IMR-90 (cell line): ENCODE measurements at regions not wholly inside any gene's neighbourhood (a gene's known extent, or its start where the extent isn't known, plus 50 kb on each side); places are given as distances from the start of the nearest gene placed in this dataset.

ENCODE experiments used
- ATAC-seq: fragments of 200-7000 bp; cut with Tn5 transposase; 2 replicates; pipeline ENCODE4 v1.9.1; 2020; ENCODE audit warnings: low read depth, mild to moderate bottlenecking, moderate library complexity
- BruUV-seq: library from RNA; stranded (reverse); fragments of 400-500 nt; replicated peaks from 2 replicates; lab custom pipeline; 2021; lab: Mats Ljungman, UMichigan
- CTCF ChIA-PET: fragments of 300-600 bp; formaldehyde crosslinking; extraction: SDS; loops from one replicate; lab custom pipeline; 2021; ENCODE audit warnings: antibody characterized with exemption; lab: Yijun Ruan, JAX
- POLR2A ChIA-PET: fragments of 300-600 bp; sonication (Branson Sonifier 250); formaldehyde crosslinking; loops from one replicate; lab custom pipeline; 2022; ENCODE audit warnings: antibody characterized with exemption; ENCODE audit not compliant: unreplicated experiment; lab: Charles Lee
- DNase-seq: peaks from one replicate; pipeline ENCODE4 v3.0.0; 2013
- H2AFZ ChIP-seq: replicated peaks from 2 replicates; pipeline ENCODE3; 2013; ENCODE audit warnings: low read length, mild to moderate bottlenecking; ENCODE audit not compliant: poor library complexity
- H2AK5ac ChIP-seq: 2 replicates; pipeline ENCODE4 v1.6.1; 2013; ENCODE audit warnings: low read depth, low read length, inconsistent platforms
- H2AK9ac ChIP-seq: replicated peaks from 2 replicates; pipeline ENCODE3; 2013; ENCODE audit warnings: mild to moderate bottlenecking, low read depth, low read length, moderate library complexity; ENCODE audit not compliant: poor library complexity
- H2BK120ac ChIP-seq: 2 replicates; pipeline ENCODE4 v1.6.1; 2013; ENCODE audit warnings: low read depth, low read length, inconsistent platforms
- H2BK15ac ChIP-seq: 3 replicates; pipeline ENCODE4 v1.6.1; 2013; ENCODE audit warnings: low read depth, low read length, inconsistent platforms
- H2BK20ac ChIP-seq: 2 replicates; pipeline ENCODE4 v1.6.1; 2013; ENCODE audit warnings: low read depth, mild to moderate bottlenecking, inconsistent platforms, low read length, moderate library complexity
- H2BK5ac ChIP-seq: 2 replicates; pipeline ENCODE4 v1.6.1; 2013; ENCODE audit warnings: mild to moderate bottlenecking, low read depth, low read length, inconsistent platforms; ENCODE audit not compliant: poor library complexity, severe bottlenecking
- H3K14ac ChIP-seq: replicated peaks from 2 replicates; pipeline ENCODE4 v1.6.1; 2013; ENCODE audit warnings: low read depth, low read length, inconsistent platforms
- H3K18ac ChIP-seq: 2 replicates; pipeline ENCODE4 v1.6.1; 2013; ENCODE audit warnings: low read depth, low read length, control low read depth
- H3K23ac ChIP-seq: 2 replicates; pipeline ENCODE4 v1.6.1; 2013; ENCODE audit warnings: low read depth, low read length, inconsistent platforms
- H3K27ac ChIP-seq: 2 replicates; pipeline ENCODE4 v1.5.1; 2013; ENCODE audit warnings: mild to moderate bottlenecking, control low read depth, low read length; ENCODE audit not compliant: insufficient read depth
- H3K27me3 ChIP-seq: 2 replicates; pipeline ENCODE4 v1.6.1; 2013; ENCODE audit warnings: low read length; ENCODE audit not compliant: control insufficient read depth, insufficient read depth
- H3K36me3 ChIP-seq: 2 replicates; pipeline ENCODE4 v1.6.1; 2013; ENCODE audit warnings: low read length, mixed read lengths; ENCODE audit not compliant: control insufficient read depth, insufficient read depth
- H3K4ac ChIP-seq: 2 replicates; pipeline ENCODE4 v1.6.1; 2013; ENCODE audit warnings: low read depth, low read length, inconsistent platforms
- H3K4me1 ChIP-seq: 2 replicates; pipeline ENCODE4 v1.6.1; 2013; ENCODE audit warnings: low read length, mixed read lengths; ENCODE audit not compliant: control insufficient read depth, insufficient read depth
- H3K4me2 ChIP-seq: 2 replicates; pipeline ENCODE4 v1.6.1; 2013; ENCODE audit warnings: low read depth, mild to moderate bottlenecking, control low read depth, low read length, moderate library complexity
- H3K4me3 ChIP-seq: 2 replicates; pipeline ENCODE4 v1.5.1; 2013; ENCODE audit warnings: low read depth, mild to moderate bottlenecking, control low read depth, low read length, moderate library complexity; ENCODE audit not compliant: insufficient read depth
- H3K56ac ChIP-seq: 2 replicates; pipeline ENCODE4 v1.6.1; 2013; ENCODE audit warnings: low read length, inconsistent platforms; ENCODE audit not compliant: insufficient read depth; ENCODE audit errors: extremely low read depth
- H3K79me1 ChIP-seq, 2 experiments: 2 replicates each; pipeline ENCODE4 v1.6.1; 2013; ENCODE audit warnings: low read length in 2 of 2, inconsistent platforms in 1 of 2, low read depth in 1 of 2
- H3K9ac ChIP-seq: 2 replicates; pipeline ENCODE4 v1.6.1; 2013; ENCODE audit warnings: low read depth, low read length, control low read depth
- H3K9me1 ChIP-seq: 2 replicates; pipeline ENCODE4 v1.6.1; 2013; ENCODE audit warnings: low read length, inconsistent platforms; ENCODE audit not compliant: insufficient read depth
- H3K9me3 ChIP-seq: 2 replicates; pipeline ENCODE4 v1.6.1; 2013; ENCODE audit warnings: low read length; ENCODE audit not compliant: control insufficient read depth, insufficient read depth
- H4K20me1 ChIP-seq: 2 replicates; pipeline ENCODE4 v1.6.1; 2013; ENCODE audit warnings: low read length, inconsistent platforms; ENCODE audit not compliant: insufficient read depth
- H4K5ac ChIP-seq: 2 replicates; pipeline ENCODE4 v1.6.1; 2013; ENCODE audit warnings: mild to moderate bottlenecking, low read depth, low read length, control low read depth
- H4K8ac ChIP-seq, 2 experiments: 2 replicates each; pipeline ENCODE4 v1.6.1; 2013; ENCODE audit warnings: low read depth in 2 of 2, low read length in 2 of 2, control low read depth in 1 of 2, inconsistent platforms in 1 of 2
- H4K91ac ChIP-seq: 2 replicates; pipeline ENCODE4 v1.6.1; 2013; ENCODE audit warnings: low read depth, low read length, inconsistent platforms; ENCODE audit not compliant: insufficient read depth
- BHLHE40 ChIP-seq: fragments of 150-350 bp; IDR thresholded peaks from 2 replicates; pipeline ENCODE4 v1.6.1; 2016; ENCODE audit warnings: mild to moderate bottlenecking, low read depth, low read length
- CEBPB ChIP-seq: IDR thresholded peaks from 2 replicates; pipeline ENCODE4 v1.6.1; 2012; ENCODE audit warnings: low read depth, low read length, improper control_type of control experiment
- CHD1 ChIP-seq: IDR thresholded peaks from 2 replicates; pipeline ENCODE4 v1.6.1; 2012; ENCODE audit warnings: low read depth, low read length, improper control_type of control experiment
- CTCF ChIP-seq: conservative IDR thresholded peaks from 2 replicates; pipeline ENCODE4 v1.5.1; 2012; ENCODE audit warnings: mild to moderate bottlenecking, low read depth, low read length, improper control_type of control experiment
- FOS ChIP-seq: fragments of 150-350 bp; IDR thresholded peaks from 2 replicates; pipeline ENCODE4 v1.6.1; 2016; ENCODE audit warnings: low read depth, low read length
- MAFK ChIP-seq: IDR thresholded peaks from 2 replicates; pipeline ENCODE4 v1.6.1; 2012; ENCODE audit warnings: low read depth, low read length, improper control_type of control experiment
- MAZ ChIP-seq: IDR thresholded peaks from 2 replicates; pipeline ENCODE4 v1.6.1; 2012; ENCODE audit warnings: low read depth, mild to moderate bottlenecking, low read length, improper control_type of control experiment, moderate library complexity, borderline replicate concordance
- MXI1 ChIP-seq: IDR thresholded peaks from 2 replicates; pipeline ENCODE4 v1.6.1; 2012; ENCODE audit warnings: low read depth, mild to moderate bottlenecking, low read length, moderate library complexity, borderline replicate concordance
- NFE2L2 ChIP-seq: fragments of 150-350 bp; IDR thresholded peaks from 2 replicates; pipeline ENCODE4 v1.6.1; 2016; ENCODE audit warnings: low read depth, mild to moderate bottlenecking, low read length
- POLR2A ChIP-seq: IDR thresholded peaks from 2 replicates; pipeline ENCODE4 v1.6.1; 2012; ENCODE audit warnings: mild to moderate bottlenecking, low read depth, low read length
- RAD21 ChIP-seq: IDR thresholded peaks from 2 replicates; pipeline ENCODE4 v1.6.1; 2012; ENCODE audit warnings: low read length, improper control_type of control experiment
- RCOR1 ChIP-seq: IDR thresholded peaks from 2 replicates; pipeline ENCODE4 v1.6.1; 2012; ENCODE audit warnings: mild to moderate bottlenecking, low read length, improper control_type of control experiment; ENCODE audit not compliant: insufficient replicate concordance
- RFX5 ChIP-seq: IDR thresholded peaks from 2 replicates; pipeline ENCODE4 v1.8.0; 2012; ENCODE audit warnings: low read depth, mild to moderate bottlenecking, low read length, moderate library complexity
- SMC3 ChIP-seq: fragments of 150-350 bp; IDR thresholded peaks from 2 replicates; pipeline ENCODE4 v1.6.1; 2016; ENCODE audit warnings: low read depth, mild to moderate bottlenecking, antibody characterized with exemption, low read length, moderate library complexity
- USF2 ChIP-seq: fragments of 150-350 bp; IDR thresholded peaks from 2 replicates; pipeline ENCODE4 v1.6.1; 2017; ENCODE audit warnings: mild to moderate bottlenecking, antibody characterized with exemption, low read length, low read depth
- WGBS, 2 experiments: methylation state at CpG; one replicate each; pipeline versions ENCODE4 v1.1.5 to v1.1.7; 2013; ENCODE audit warnings: missing lambda C conversion rate in 2 of 2; ENCODE audit not compliant: insufficient read length in 1 of 2; ENCODE audit errors: extremely low coverage in 2 of 2; 5-methylcytosine and 5-hydroxymethylcytosine counted together
- dilution Hi-C: fragments of 300-500 bp; cut with HindIII; formaldehyde crosslinking; loops from one replicate; pipeline ENCODE4 v1.14.3; 2018; ENCODE audit warnings: low sequenced_read_pairs; ENCODE audit not compliant: unreplicated experiment
- in situ Hi-C: fragments of 300-500 bp; cut with MboI; formaldehyde crosslinking; loops from 3 replicates; pipeline ENCODE4 v1.14.3; 2019; ENCODE audit warnings: low sequenced_read_pairs, inconsistent platforms, mixed read lengths
- intact Hi-C: fragments of 100-400 bp; cut with micrococcal nuclease; formaldehyde crosslinking; loops from 2 replicates; pipeline ENCODE4 v1.10.0; 2022
- TF ChIP-seq, protein P1 (sequence below): fragments of 150-350 bp; IDR thresholded peaks from 2 replicates; pipeline ENCODE4 v1.6.1; 2016; ENCODE audit warnings: low read depth, mild to moderate bottlenecking, low read length, moderate library complexity, borderline replicate concordance

GRCh38 chr9:87810679-87811178 lies 71.9 kb upstream of the SPATA31E1 start:
- Histone ChIP-seq H4K20me1 (no peaks in the 10 kb centered on the region), H3K27me3 (peaks cover 15% of the 10 kb centered on the region), H3K23ac (no peak overlapping the region), H3K4ac (no peak overlapping the region), H2AFZ (no peak overlapping the region), H2AK9ac (no peak overlapping the region), H3K9me1 (no peaks in the 10 kb centered on the region), H3K27ac (no peak overlapping the region), H4K8ac (no peak overlapping the region), H3K4me2 (no peak overlapping the region), H3K4me1 (no peaks in the 10 kb centered on the region), H3K18ac (no peak overlapping the region), H2AK5ac (no peak overlapping the region), H3K9me3 (no peaks in the 10 kb centered on the region; the same call in none of the 2 replicates), H4K5ac (no peak overlapping the region), H3K4me3 (no peak overlapping the region), H2BK5ac (no peak overlapping the region), H3K79me1 (no peaks in the 10 kb centered on the region), H2BK15ac (no peak overlapping the region), H3K56ac (no peak overlapping the region), H3K9ac (no peak overlapping the region), H3K14ac (no peak overlapping the region), H2BK120ac (no peak overlapping the region), H4K91ac (no peak overlapping the region), H3K36me3 (no peaks in the 10 kb centered on the region), H2BK20ac (no peak overlapping the region)
- ATAC-seq (no peak), DNase-seq (no peak)
- POLR2A ChIA-PET, result no interaction called here
- BruUV-seq, result no TSS peak
- dilution Hi-C loops, result no loop called here
- no CpG with 5 or more reads among the region's 5 CpGs for WGBS, 2 experiments
- in situ Hi-C loops, result loop anchor here (5.0 kb wide), 1 partner anchor 133 kb away; no protein-coding TSS in a partner anchor
- CTCF ChIA-PET, result interaction anchor here (1.3 kb wide), 1 partner anchor 127 kb away, joined by 5 read pairs; no protein-coding TSS in a partner anchor
- intact Hi-C loops, result no loop called here
- TF ChIP-seq RCOR1, result no peak
- no peak for TF ChIP-seq RFX5
- TF ChIP-seq CTCF, result no peak
- no peak for TF ChIP-seq SMC3
- no peak for TF ChIP-seq NFE2L2
- TF ChIP-seq CHD1, result no peak
- no peak for TF ChIP-seq MAFK
- TF ChIP-seq CEBPB, result no peak
- TF ChIP-seq USF2, result no peak
- no peak for TF ChIP-seq MXI1
- no peak for TF ChIP-seq POLR2A
- no peak for TF ChIP-seq MAZ
- TF ChIP-seq RAD21, result no peak
- TF ChIP-seq BHLHE40, result no peak
- TF ChIP-seq FOS, result no peak
- TF ChIP-seq, protein P1, sequence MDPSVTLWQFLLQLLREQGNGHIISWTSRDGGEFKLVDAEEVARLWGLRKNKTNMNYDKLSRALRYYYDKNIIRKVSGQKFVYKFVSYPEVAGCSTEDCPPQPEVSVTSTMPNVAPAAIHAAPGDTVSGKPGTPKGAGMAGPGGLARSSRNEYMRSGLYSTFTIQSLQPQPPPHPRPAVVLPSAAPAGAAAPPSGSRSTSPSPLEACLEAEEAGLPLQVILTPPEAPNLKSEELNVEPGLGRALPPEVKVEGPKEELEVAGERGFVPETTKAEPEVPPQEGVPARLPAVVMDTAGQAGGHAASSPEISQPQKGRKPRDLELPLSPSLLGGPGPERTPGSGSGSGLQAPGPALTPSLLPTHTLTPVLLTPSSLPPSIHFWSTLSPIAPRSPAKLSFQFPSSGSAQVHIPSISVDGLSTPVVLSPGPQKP, result no peak
